ENCODE measurements at regions not wholly inside any gene's neighbourhood (a gene's known extent, or its start where the extent isn't known, plus 50 kb on each side); places are given as distances from the start of the nearest gene placed in this dataset.

GRCh38 chr6:105587349-105588122 is 184.7 kb upstream of the PREP start:
- no peak for DNase-seq (ENCODE audit: low read depth)

- no peak for DNase-seq (ENCODE audit: low read depth)
These were observed 175.4 kb upstream of the PREP start for GRCh38 chr6:105578179-105578707.

- no peak for DNase-seq (ENCODE audit: low read depth)
These were observed 170.7 kb upstream of the PREP start for GRCh38 chr6:105573556-105573955.

DNA sequence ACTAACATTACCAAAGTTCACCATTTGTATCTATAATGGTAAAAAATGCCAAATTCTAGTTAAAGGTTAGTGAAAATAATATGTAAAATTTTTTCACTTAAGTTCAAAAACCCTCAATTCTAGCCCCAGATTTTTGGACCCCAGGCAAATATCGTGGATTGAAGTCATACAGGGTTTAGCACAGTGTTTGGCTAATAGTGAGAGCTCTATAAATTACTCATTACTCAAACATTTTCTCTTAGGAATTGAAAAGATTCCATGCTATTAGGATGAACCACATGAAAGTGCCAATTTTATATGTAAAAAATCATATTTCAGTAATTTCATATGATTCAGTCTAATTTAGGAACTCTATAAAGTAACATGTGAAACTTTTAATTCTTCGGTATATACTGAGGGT is 170.3 kb upstream of the PREP start:
- DNase-seq (ENCODE audit: low read depth), result no peak

GRCh38 chr6:105570416-105570815 is 167.5 kb upstream of the PREP start:
- no peak for DNase-seq (ENCODE audit: low read depth)

GRCh38 chr6:105569706-105570105 is 166.8 kb upstream of the PREP start:
- no peak for DNase-seq (ENCODE audit: low read depth)

- no peak for DNase-seq (ENCODE audit: low read depth)
These were observed 165.9 kb upstream of the PREP start for GRCh38 chr6:105568751-105569150.

- DNase-seq (ENCODE audit: low read depth), result no peak
These were observed 165.3 kb upstream of the PREP start for GRCh38 chr6:105568142-105568541.

GRCh38 chr6:105567140-105567539 is 164.3 kb upstream of the PREP start:
- no peak for DNase-seq (ENCODE audit: low read depth)

- DNase-seq (ENCODE audit: low read depth), result no peak
These were observed 163.6 kb upstream of the PREP start for GRCh38 chr6:105566503-105566902.

DNA sequence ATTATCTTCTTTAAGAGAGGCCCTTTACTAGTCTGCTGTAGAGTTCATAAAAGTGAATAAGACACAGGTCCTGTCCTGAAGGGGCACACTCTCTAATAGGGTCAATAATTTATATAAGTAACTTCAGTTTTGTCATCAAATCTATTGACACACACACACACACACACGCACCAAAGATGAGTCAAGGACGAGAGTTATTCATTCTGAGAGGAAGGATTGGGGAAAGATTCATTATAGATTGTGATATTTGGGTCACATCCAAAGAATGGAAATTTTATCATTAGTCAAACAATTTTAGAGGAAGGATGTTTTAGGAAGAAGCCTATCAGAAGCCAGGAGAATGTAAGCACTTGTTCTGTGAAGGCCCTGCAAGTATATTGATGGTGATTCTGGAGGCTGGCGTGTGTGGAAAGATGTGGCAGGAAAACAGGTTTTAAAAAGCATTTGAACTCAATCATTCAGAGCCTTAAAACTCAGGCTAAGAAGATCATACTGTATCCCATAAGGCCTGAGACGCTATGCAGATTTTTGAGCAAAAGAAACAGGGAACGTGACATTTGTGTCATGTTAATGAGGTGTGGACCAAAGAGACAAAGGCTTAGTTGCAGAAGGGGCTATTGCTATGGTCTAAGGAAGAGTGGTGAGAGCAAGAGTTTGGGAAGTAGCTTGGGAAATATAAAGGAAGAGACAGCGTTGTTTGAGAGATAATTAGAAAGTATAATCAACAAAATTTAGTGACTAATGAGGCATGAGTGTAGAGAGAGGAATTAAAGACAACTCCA is 161.4 kb upstream of the PREP start:
- DNase-seq (ENCODE audit: low read depth), result no peak

DNA sequence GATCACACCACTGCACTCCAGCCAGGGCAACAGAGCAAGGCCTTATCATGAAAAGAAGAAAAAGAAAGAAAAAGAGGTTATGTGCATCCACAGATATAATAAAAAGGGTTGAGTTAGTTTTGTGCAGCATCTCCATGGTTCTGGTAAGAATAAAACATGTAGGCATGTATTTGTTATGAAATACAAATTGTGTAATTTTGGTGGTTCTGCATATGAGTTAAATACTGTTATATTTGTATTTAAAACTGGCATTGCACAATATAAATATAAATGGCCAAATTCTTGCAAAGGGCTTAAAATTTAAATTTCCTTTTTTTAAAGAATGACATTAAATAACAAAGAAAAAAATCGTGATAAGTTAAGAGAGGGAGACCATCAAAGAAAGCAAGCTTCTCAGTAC is 159.1 kb upstream of the PREP start:
- no peak for DNase-seq (ENCODE audit: low read depth)

- no peak for DNase-seq (ENCODE audit: low read depth)
These were observed 158.6 kb upstream of the PREP start for GRCh38 chr6:105561486-105561885.

DNA sequence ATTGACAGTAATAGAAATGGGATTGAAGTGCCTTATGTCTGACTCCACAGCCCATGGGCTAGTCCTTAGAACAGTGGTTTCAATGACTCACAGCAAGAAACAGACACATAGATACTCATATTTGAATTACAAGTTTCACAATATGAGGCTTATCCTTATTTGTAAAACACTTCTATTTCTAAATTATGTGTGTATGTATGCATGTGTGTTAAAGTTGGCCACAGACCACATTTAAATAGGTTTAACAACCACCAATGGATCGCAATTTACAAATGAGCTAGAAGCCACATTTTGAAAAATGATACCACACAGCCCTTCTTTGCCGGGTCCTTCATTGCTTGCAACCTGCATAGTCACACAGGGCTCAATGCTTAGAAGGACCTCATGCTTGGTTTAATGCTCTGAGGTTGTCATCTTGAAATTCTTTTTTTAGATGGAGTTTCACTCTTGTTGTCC is 157.8 kb upstream of the PREP start:
- no peak for DNase-seq (ENCODE audit: low read depth)

GRCh38 chr6:105557291-105557690 is 154.4 kb upstream of the PREP start:
- no peak for DNase-seq (ENCODE audit: low read depth)

GRCh38 chr6:105553171-105553570 is 150.3 kb upstream of the PREP start:
- no peak for DNase-seq (ENCODE audit: low read depth)

GRCh38 chr6:105550955-105551620 is 148.2 kb upstream of the PREP start:
- DNase-seq (ENCODE audit: low read depth), result no peak

GRCh38 chr6:105546754-105547153 is 143.9 kb upstream of the PREP start:
- no peak for DNase-seq (ENCODE audit: low read depth)

DNA sequence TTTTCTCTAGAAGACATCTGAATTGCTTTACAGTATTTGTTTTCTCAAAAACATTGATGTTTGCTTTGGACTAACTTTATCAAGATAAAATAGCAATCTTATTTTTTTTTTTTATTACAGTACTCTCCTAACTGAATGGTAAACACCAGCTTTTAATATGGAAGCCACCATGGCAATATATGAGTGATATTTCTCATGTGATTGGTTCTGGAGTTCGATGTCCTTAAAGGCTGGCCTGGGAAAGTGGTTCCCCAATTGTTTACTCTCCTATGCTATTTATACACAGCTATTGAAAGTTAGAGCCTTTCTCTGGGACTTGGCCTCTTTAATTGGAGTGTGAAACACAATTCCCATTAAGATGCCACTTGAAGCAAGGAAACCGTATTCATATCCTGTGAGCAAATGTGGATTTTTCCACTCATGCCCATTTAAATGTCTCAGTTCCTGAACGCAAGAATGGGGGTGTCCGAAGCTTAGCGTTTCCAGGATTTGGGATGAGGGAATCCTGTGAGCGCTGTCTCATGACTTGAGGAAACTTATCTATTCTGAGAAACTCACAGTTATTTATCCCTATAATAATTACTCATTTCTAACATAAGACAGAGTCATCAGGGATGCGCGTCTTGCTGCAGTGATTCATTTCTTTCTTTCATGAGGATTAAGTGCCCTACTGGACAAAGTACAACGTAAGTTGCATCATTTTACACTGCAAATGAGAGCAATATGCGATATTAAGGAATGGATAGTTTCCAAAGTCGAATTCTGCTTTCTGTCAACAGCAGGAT is 143.3 kb upstream of the PREP start:
- no peak for DNase-seq (ENCODE audit: low read depth)

DNA sequence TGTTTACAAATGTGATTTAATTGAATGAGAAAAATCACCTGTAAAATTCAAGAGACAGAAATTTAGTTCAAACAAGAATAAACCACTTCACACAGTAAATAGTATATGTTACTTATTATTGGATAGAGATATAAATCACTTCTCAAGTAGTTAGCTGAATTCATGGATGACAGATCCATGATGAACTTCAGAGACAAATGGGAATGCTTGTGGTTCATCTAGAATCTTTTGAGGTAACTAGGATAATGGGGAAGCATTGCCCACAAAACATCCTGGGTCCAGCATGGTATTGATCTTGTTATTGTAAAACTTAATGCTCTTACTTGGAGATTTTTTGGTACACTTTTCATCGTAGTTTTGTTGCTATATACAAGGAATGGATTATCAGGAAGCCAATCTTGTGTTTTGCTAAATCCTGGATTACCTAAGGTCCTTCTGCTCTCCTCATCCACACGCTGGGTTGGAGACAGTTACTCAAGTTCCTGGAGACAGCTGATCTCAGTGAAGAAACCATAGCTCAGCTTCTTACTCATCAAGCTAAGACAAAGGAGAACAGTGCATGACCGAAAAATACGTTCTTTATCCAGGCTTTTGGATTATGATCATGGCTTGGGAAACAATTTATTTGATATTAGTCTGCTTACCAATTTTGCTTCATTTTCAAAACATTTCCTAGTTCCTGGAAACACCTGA is 142.5 kb upstream of the PREP start:
- DNase-seq (ENCODE audit: low read depth), result no peak

DNA sequence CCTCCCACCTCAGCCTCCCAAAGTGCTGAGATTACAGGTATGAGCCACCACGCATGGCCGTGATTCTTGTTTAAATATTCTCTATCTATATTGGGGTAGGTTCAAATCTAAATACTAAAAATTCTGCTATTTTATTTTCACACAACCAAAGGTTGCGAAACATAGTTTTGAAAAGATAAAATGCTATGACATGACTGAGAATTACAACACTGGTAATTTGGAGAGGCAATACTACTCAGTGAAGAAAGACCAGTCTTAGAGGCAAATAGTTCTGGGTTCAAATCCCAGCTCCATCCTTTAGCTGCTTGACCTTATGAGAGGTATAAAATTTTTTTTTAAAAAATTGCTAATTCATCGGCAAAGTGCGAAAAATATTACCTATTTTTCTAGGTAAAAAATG is 137.0 kb upstream of the PREP start:
- DNase-seq (ENCODE audit: low read depth), result no peak
